ENCODE measurements at regions not wholly inside any gene's neighbourhood (a gene's known extent, or its start where the extent isn't known, plus 50 kb on each side); places are given as distances from the start of the nearest gene placed in this dataset.
"Not testable (repeated sequence)": the region's sequence is repeated elsewhere in the genome, so short reads cannot be mapped to it uniquely, and the experiment has no call there.

DNA sequence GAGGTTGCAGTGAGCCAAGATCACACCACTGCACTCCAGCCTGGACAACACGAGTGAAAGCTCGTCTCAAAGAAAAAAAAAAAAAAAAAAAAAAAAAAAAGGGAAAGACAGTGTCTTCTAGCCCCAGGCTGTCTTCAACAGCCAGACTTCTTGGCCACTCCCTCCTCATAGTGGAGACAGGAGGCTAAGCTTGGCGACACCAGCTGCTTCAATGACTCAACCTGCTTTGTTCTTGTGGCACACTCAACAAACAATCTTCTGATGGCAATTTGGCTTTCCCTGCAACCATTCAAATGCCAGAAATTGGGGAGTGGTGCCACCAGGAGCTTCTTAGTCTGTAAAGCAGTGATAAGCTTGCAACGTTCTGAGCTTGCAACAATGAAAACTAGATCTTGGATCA is 290.4 kb upstream of the DYNLRB2 start:
- no peak for DNase-seq

DNA sequence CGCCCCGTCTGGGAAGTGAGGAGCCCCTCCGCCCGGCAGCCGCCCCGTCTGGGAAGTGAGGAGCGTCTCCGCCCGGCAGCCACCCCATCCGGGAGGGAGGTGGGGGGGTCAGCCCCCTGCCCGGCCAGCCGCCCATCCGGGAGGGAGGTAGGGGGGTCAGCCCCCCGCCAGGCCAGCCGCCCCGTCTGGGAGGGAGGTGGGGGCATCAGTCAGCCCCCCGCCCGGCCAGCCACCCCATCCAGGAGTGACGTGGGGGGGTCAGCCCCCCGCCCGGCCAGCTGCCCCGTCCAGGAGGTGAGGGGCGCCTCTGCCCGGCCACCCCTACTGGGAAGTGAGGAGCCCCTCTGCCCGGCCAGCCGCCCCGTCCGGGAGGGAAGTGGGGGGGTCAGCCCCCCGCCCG is 297.5 kb upstream of the DYNLRB2 start:
- not testable (repeated sequence) for DNase-seq

DNA sequence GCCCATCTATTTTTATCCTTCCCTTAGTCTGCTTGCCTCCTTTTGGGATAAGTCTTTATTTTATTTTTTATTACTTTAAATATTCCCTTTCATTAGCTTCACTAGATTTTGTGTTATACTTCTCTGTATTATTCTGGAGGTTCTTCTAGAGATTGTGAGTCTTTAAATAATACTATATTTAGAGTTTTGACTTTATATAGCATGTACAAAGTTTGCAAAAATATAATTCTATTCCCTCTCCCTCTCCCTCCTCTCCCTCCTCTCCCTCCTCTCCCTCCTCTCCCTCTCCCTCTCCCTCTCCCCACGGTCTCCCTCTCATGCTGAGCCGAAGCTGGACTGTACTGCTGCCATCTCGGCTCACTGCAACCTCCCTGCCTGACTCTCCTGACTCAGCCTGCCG is 298.5 kb upstream of the DYNLRB2 start:
- not testable (repeated sequence) for DNase-seq

DNA sequence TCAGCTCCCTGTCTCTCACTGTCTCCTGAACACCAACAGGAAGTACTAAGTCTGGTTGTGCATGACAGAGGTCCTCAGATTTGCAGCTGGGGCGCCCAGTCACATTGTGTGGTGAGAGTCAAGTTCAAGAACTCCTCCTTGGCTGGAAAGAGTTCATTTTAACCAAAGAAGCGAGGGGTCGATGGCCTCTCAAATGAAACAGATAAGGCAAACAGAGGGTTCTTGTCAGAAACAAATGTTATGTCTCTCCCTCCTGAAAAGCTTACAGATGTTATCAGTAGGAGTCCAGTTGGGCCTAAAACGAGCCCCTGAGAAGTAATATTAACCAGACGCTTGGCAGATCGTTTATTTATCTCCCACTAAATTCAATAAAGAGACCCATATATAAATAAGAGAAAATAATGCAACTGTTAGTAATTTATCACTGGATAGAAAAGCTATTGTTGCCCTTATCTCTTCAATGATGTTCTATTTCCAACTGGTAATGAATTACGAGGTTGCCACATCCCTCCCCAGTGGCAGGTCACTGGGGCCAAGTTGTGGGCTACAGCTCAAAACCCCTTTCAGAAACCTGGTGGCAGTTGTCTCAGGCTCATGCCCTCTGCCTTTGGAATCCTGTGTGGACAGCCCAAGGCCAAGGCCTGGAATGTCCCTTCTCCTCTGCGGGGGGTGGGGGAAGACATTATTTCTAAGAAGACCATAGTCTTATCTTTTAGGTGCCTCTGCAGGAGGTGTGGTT is 307.5 kb upstream of the DYNLRB2 start:
- no peak for DNase-seq

DNA sequence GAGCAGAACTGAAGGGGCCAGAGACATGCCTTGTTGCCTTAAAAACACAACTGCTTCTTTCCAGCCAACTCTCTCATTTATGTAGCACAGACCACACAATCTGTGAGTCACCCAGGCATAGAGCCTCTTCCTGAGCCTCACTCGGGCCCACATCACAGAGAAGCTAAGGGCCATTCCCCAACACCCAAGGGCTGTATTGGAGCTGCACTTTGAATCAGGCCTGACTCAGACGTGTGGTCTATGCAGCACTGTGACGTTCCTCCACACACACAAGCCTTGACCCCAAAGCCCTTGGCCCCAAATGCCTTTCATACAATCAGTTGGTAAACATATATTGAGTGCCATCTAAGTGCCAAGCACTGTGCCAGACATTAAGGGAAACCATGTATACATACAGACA is 308.9 kb upstream of the DYNLRB2 start:
- DNase-seq = no peak

DNA sequence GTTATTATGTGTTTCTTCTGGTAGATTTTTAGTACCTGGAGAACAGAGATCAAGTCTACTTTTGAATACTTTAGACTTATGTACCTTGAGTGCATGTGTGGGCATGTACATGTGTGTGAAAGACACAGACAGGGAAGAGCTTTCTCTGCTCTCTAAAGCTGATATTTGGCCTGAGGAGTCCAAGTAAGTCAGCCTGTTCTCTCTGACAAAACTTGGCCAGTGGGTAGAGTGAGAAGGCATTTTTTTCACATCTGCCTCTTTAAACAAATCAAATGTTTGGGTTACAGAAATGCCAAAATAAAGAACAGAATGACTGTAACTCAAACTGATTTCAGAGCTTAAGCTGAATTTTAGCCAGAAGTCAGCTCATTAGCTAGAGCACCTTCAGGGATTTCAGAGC is 309.7 kb upstream of the DYNLRB2 start:
- DNase-seq = no peak

DNA sequence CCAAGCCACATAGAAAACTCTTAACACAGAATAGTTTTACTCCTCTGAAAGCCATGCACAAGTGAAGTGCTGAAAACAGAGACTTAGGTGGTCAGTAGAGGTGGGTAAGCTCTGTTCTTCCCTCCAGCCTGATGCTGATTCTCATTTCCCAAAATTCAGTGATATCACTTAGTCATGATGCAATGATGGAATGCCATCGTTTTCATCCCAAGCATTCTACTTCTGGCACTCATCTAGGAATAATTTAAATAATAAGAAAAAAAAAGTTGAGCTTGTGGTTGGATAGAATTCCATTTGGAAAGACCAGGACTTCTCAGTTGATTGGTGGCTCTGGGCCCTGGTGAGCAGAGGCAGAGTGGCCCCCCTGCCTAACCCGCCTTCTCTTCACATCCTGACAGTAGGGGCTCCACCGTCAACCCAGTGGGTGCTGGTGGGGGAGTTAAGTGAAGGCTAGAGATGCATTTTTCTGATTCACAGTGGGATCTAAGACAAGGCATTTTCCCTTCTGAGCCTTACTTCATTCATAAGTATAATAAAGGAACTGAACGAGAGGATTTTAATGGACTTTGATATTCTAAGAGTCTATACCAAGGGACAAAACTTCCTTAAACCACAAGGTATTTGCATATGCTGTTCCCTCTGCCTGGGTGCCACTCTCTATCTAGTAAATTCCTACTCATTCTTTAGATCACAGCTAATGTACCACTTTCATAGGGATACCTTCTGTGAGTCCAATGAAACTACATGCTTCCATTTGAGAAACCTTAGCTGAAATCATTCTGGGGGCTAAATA is 310.3 kb upstream of the DYNLRB2 start:
- DNase-seq = no peak

DNA sequence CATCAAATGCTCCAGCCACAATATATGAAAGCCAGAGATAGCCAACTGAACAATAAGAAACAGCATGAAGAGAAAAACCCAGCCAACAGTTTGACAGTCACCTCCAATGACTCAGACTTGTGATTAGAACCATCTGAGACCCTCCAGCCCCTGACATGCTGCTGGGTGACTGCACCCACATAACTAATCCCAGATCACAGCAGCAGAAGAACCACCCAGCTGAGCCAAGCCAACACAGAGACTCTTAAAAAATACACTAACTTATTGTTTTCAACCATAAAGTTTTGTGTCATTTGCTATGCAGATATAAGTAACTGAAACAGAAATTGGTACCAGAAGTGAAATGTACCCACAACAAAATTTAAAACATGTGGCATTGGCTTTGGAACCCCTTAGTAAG is 314.3 kb upstream of the DYNLRB2 start:
- DNase-seq = no peak

DNA sequence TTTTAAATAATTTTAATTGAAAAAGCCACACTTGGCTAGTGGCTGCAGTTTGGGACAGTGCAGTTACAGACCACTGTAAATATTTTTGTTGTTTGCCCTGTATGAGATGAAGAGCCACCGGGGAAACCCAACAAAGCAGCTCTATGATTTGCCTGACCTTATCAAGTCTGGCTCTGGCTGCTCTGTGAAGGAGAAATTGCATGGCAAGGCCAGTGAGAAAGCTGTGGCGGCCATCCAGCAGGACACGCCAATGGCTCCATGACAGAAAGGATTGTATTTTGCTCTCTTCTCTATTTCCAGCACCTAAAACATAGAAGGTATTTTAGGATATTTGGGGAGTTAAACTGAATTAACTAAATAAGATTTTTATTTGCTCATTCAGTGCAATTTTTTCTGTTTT is 330.0 kb upstream of the DYNLRB2 start:
- DNase-seq = no peak

DNA sequence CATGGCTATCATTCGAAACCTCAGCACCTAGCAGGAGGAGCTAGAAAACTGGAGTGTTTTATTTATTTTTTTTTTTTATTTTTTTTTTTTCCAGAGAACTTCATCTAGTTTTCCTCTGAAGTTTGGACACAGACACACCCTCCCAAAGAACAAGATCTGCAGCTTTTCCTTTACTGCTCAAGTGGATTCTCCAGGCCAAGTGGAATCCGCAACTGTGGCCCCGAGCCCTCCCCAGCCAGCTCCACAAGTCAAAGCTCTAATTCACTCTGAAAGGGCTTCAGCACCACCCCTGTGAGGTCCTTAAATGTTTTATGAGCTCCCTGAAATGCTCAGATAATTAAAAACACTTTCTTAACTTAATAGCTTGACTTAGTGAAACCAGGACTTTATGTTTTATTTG is 332.1 kb upstream of the DYNLRB2 start:
- DNase-seq = no peak

DNA sequence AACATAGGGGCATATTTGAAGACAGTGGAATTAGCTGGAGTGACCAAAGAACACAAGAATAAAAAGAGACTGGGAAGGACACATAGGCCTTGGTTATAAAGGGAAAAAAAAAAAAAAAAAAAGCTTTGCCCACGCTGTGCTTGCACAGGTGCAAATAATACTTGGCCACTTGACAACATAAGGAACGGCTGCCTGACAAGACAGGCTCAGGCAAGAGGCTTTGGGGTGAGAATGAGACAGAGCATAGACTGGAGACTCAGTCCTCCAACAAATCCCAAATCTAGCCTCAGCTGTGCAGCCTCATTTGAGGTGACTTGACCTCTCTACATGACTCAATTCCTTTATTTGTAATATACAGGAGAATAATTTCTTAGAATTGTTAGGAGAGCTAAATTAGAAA is 332.8 kb upstream of the DYNLRB2 start:
- DNase-seq = no peak

DNA sequence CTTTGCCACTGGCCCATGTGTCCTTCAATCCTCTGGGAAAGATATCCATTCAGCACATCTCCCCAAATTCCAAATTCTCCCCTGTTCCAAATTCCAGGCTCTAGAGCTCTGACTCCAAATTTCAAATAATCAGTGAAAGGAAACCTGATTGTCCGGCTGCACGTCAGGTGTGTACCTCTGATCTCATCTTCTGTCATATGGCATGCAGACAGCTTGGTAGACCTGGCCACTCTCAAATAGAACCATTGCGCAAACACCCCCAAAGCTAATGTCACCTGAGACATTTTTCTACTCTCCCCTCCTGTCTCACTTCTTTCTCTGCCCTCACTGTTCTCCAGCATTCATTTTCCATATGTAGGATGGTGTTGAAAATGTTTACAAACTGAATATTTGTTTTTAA is 337.0 kb upstream of the DYNLRB2 start:
- no peak for DNase-seq

DNA sequence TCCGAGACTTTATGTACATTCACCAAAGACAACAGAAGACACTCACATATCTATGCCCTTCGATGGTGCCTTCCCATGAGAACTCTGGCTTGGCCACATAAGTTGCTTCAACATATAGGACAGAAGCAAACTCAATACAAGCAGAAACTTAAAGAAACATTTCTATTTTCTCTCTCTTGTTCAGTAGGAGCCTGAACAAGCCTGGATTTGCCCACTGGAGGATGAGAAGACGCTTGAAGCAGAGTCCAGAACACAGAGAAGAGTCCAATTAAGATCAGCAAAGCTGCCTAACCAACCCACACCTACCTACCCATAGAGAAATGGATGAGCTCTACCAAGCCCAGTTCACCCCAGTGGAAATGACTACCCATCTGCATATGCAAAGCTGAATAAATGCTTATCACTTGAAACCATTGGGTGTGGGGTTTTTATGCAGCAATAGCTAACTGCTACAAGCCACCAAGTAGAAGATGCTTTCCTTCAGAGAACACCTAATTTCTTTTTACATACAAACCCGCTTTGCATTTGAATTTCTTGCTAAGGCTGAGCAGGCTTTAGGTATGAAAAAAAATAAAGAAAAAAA is 337.9 kb upstream of the DYNLRB2 start:
- no peak for DNase-seq

DNA sequence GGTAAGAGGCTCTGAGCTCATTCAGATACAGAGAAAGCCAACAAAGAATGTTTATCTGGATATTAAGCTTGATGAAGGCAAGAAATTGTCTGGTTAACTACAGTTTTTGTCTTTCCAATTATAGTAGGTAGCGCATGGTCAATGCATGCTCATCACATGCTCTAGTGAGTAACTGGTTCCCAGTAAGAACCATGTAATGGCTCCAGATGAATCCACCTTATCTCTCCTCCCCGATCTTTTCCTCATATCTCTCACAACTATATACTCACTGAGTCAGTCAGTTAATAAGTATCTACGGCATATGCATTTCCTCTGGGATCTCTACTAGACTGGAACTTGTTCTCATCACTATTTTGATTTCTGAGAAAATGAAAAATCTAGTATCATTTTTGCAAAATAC is 340.7 kb upstream of the DYNLRB2 start:
- DNase-seq = no peak

DNA sequence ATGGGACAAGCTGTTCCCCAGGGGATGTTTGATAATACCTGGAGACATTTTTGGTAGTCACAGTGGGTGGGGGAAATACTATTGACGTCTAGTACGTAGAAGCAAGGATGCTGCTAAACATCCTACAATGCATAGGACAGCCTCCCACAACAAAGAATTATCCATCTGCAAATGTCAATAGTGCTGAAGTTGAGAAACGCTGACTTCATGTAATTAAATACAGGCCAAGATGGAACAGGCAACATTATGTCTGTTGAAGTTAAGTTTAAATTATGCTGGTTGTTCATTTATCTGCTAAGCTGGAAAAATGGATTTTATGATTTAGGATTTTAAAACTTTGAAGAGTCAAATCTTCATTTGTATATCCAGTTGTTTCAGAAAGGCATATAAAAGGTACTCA is 341.2 kb upstream of the DYNLRB2 start:
- DNase-seq = no peak

DNA sequence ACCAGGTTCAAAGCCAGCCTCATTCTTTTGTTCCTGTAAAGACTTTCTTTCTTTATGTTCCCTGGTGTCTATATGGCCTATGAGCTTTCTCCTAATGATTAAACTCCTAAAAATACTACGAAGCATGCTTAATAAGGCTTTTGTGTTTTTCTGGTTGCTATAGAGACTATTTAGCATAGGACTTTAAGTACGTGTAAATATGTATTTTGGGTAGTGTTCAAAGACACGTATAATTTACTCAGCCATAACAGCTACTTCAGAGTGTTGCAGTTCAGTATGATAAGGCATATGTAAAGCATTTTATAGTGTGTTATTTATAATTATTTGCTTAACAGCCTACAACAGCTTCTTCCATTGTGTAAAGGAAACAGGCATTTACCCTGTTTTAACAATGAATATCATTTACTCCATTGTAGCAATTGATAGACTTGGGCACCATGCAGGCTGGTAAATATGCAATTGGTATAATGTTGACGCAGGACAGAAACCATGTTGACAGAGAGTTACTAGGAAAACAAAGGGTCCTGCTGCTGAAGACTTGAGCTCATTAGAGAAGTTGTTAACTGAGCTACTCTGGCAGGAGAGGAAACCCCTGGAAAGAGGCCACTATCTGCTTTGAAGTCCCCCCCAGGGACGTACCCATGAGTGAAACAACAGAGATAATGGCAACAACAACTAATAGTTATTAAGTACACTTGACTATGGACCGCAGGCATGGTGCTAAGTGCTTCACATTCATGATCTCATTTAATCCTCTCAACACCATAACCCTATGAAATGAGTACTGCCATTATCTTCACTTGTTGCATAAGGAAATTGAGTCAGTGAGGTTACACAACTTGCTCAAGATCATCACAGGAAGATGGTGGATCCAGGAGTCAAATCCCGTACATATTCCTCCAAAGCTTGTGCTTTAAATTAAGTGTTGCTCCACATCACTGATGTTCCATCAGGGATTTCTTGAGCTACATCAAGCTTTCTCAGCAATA is 342.2 kb upstream of the DYNLRB2 start:
- no peak for DNase-seq

DNA sequence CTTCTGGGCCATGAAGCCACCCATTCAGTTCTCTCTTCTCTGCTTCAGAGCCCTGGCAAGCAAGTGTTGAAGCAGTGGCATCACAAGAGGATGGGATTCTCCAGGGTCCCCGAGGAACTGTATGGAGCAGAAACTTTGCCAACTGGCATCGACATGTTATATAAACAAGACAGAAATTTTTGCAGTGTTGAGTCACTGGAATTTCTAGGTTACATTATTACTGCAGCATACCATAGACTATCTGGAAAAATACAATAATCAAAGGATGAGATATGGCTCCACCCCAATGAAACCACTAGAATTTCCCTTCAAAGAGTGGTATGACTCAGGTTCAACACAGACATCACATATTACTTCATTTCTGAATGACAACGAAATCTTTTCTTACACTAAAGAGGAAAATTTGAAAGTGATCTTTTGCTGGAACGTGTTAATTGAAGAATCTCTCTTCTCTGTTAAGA is 343.0 kb upstream of the DYNLRB2 start:
- DNase-seq = no peak

DNA sequence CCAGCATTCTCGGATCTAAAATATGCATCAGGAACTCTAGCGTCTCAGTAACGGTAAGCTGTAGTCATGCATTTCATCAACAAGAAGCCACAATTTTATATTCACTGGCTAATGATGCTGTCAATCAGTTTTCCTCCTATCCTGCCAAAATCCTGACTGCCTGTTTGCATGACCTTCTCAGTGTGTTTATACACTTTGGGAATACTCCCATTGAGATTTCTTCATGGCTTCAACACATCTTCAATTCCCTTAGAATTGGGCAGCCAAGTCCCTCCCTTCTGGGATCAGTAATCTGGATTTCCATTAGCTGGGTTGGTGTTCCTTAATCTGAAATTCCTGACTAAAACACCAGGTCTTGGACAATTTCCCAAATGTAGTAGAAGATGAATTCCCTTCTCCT is 348.9 kb upstream of the DYNLRB2 start:
- no peak for DNase-seq

DNA sequence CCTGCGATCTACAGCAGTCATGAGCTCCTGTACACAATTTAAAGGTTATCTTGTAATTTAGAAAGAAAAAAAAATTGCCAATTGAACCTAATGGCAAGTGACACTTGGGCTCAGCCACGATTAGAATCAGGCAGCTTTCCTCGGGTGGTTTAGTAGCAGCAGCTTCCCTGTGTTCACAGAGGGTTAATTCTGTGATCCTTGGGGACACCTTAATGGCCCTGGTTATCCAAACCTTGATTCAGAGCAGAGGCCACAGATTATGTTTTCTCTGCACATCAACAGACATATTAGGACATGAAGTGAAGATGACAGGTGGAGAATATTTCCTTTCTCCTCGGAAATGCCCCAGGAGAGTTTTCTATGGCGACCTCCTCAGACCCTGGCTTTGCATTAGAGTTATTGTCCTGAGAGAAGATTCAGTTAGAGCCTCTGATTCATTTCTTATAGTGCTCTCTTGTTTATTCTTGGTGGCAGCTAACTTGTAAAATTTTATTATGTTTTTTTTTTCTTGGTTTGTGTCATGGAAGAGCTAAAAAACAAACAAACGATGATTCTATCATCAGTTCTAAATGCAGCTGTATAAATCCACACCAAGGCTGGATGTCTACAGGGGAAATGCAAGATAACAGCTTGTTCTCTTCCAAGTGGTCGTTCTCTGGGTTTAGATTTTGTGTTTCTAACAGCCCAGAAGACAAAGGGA is 351.2 kb upstream of the DYNLRB2 start:
- DNase-seq = no peak

DNA sequence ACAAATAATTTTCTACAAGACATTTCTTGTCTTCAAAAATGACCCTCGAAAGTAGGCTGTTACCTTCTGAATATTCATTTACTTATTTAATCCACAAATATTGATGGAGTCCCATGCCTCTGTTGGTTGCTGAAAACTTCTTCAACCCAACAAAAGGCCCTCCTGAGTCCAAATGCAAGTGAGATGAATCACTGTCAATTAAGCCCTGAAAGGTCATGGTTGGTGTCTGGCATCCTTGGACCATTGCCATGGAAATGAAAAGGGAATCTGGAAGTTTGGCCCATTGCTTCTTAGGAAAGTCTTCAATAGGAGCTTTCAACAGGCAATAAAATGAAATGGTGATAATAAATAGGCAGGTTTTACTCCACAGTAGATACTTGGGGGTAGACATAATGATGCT is 364.7 kb upstream of the DYNLRB2 start:
- DNase-seq = no peak

DNA sequence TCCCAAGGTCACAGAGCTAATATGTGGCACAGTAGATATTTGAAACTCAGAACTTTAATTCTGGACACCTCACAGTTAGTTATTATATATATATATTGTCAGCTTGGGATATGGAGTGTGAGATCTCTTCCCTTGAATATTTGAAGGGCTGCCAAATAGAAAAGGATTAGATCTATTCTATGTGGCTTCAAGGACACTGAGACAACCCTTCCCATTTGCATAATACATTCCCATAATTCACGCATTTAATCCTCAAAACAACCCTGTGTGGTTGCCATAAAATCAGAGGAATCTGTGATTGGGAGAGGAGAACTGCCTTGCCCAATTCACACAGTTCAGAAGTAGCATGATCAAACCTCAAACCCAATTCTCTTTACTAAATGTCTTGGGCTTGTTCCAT is 365.8 kb upstream of the DYNLRB2 start:
- no peak for DNase-seq

DNA sequence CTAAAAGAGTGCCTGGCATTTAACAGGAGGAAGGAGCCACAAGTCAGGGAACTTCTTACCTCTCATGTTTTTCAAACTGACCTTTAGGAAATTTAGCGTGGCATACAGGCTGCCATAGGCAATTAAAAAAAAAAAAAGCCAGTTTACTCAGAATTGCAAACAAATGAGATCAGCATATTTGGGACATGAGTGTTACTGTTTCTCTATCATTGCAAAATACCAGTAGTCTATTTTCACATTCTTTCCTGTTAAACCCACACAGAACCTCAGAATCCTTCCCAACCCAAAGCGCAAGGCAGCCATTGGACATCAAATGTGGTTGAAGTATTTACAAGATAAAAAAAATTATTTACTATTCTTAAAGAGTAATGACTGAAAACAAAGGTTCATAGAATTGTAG is 366.4 kb upstream of the DYNLRB2 start:
- DNase-seq = no peak
